NCI-H82 (cell line): ENCODE measurements at regions not wholly inside any gene's neighbourhood (a gene's known extent, or its start where the extent isn't known, plus 50 kb on each side); places are given as distances from the start of the nearest gene placed in this dataset.
"Not testable (repeated sequence)": the region's sequence is repeated elsewhere in the genome, so short reads cannot be mapped to it uniquely, and the experiment has no call there.

Source experiments
- DNase-seq: peaks from one replicate; lab custom pipeline; 2025; lab: John Stamatoyannopoulos, UW

- no peak for DNase-seq
These were observed 106.0 kb downstream of the CXCL12 start for GRCh38 chr10:44278837-44279324.

- DNase-seq, result not testable (repeated sequence)
These were observed 116.4 kb downstream of the CXCL12 start for GRCh38 chr10:44268435-44268948.

GRCh38 chr10:44267007-44267406 is 117.9 kb downstream of the CXCL12 start:
- no peak for DNase-seq

- no peak for DNase-seq
These were observed 120.7 kb downstream of the CXCL12 start for GRCh38 chr10:44264244-44264643.

- DNase-seq, result no peak
These were observed 121.1 kb downstream of the CXCL12 start for GRCh38 chr10:44263771-44264170.

GRCh38 chr10:44262551-44263251 is 122.2 kb downstream of the CXCL12 start:
- DNase-seq, result no peak

- DNase-seq, result no peak
These were observed 123.0 kb downstream of the CXCL12 start for GRCh38 chr10:44261710-44262455.

- no peak for DNase-seq
These were observed 123.6 kb downstream of the CXCL12 start for GRCh38 chr10:44261296-44261695.

GRCh38 chr10:44260286-44260928 is 124.5 kb downstream of the CXCL12 start:
- DNase-seq, result no peak

- DNase-seq, result no peak
These were observed 125.6 kb downstream of the CXCL12 start for GRCh38 chr10:44259090-44259874.

GRCh38 chr10:44258460-44259089 is 126.3 kb downstream of the CXCL12 start:
- no peak for DNase-seq

- DNase-seq, result no peak
These were observed 126.9 kb downstream of the CXCL12 start for GRCh38 chr10:44258019-44258418.

GRCh38 chr10:44253769-44254462 is 131.0 kb downstream of the CXCL12 start:
- no peak for DNase-seq

- DNase-seq, result not testable (repeated sequence)
These were observed 132.3 kb downstream of the CXCL12 start for GRCh38 chr10:44252631-44253030.

GRCh38 chr10:44249933-44250332 is 135.0 kb downstream of the CXCL12 start:
- DNase-seq, result not testable (repeated sequence)

GRCh38 chr10:44249490-44249889 is 135.4 kb downstream of the CXCL12 start:
- peak; percentile 0 for DNase-seq

GRCh38 chr10:44246700-44247099 is 138.2 kb downstream of the CXCL12 start:
- not testable (repeated sequence) for DNase-seq

GRCh38 chr10:44246287-44246686 is 138.6 kb downstream of the CXCL12 start:
- not testable (repeated sequence) for DNase-seq

GRCh38 chr10:44245601-44245938 is 139.3 kb downstream of the CXCL12 start:
- no peak for DNase-seq

- DNase-seq, result no peak
These were observed 139.9 kb downstream of the CXCL12 start for GRCh38 chr10:44244745-44245600.
